K562 (cell line): ENCODE measurements at regions not wholly inside any gene's neighbourhood (a gene's known extent, or its start where the extent isn't known, plus 50 kb on each side); places are given as distances from the start of the nearest gene placed in this dataset.

Experiments used
- ATAC-seq: fragments of 200-7000 bp; cut with Tn5 transposase; 3 replicates; pipeline ENCODE4 v1.9.1; 2020; ENCODE audit warnings: moderate library complexity
- BruUV-seq: library from RNA; stranded (reverse); fragments of 400-500 nt; replicated peaks from 2 replicates; lab custom pipeline; 2021; lab: Mats Ljungman, UMichigan
- CTCF ChIA-PET: fragments of 300-600 bp; formaldehyde crosslinking; extraction: SDS; loops from one replicate; lab custom pipeline; 2021; ENCODE audit warnings: low intra/inter-chr PET ratio; lab: Yijun Ruan, JAX
- POLR2A ChIA-PET: fragments of 300-600, 350-650 bp; sonication (Branson Sonifier 250); formaldehyde crosslinking; extraction: SDS; loops from one replicate; lab custom pipeline; 2021; ENCODE audit warnings: antibody characterized with exemption, inconsistent platforms; lab: Yijun Ruan, JAX
- DNase-seq, 4 experiments: peaks; one replicate each; pipeline versions ENCODE4 v3.0.0 to v3.0.0-alpha.2; 2011 to 2018; ENCODE audit warnings: low spot score in 3 of 4, mixed read lengths in 3 of 4; ENCODE audit errors: extremely low read depth in 1 of 4
- FAIRE-seq: peaks from 2 replicates; lab custom pipeline; 2011; peaks lifted over from hg19 to GRCh38; lab: Jason Lieb, UNC
- H2AFZ ChIP-seq: 2 replicates; pipeline ENCODE4 v1.6.0; 2011; ENCODE audit warnings: low read depth, low read length, control low read depth, inconsistent platforms
- H3K27ac ChIP-seq: fragments of 200-600 bp; 3 replicates; pipeline ENCODE4 v1.8.0; 2011; ENCODE audit warnings: low read depth, mild to moderate bottlenecking, control low read depth, inconsistent platforms, low read length, moderate library complexity, mixed read lengths; ENCODE audit errors: extremely low read depth
- H3K27me3 ChIP-seq, 2 experiments: fragments of 300-600 bp in 1 of 2; 2 replicates in 1 of 2; 3 replicates in 1 of 2; pipeline versions ENCODE4 v1.6.0 to v1.8.0; 2011; ENCODE audit warnings: inconsistent platforms in 2 of 2, low read length in 2 of 2, mild to moderate bottlenecking in 1 of 2, mixed read lengths in 1 of 2, moderate library complexity in 1 of 2; ENCODE audit not compliant: control insufficient read depth in 2 of 2, insufficient read depth in 2 of 2
- H3K36me3 ChIP-seq: fragments of 300-600 bp; 3 replicates; pipeline ENCODE4 v1.8.0; 2011; ENCODE audit warnings: mild to moderate bottlenecking, low read length, inconsistent platforms; ENCODE audit not compliant: control insufficient read depth, insufficient read depth
- H3K4me1 ChIP-seq, 2 experiments: fragments of 200-600 bp in 1 of 2; replicated peaks in 1 of 2; 2 replicates in 1 of 2; 3 replicates in 1 of 2; pipeline versions ENCODE4 v1.5.1 to v1.8.0; 2011; ENCODE audit warnings: inconsistent platforms in 2 of 2, low read length in 2 of 2, mild to moderate bottlenecking in 1 of 2, mixed read lengths in 1 of 2, moderate library complexity in 1 of 2; ENCODE audit not compliant: control insufficient read depth in 2 of 2, insufficient read depth in 2 of 2
- H3K4me2 ChIP-seq: 2 replicates; pipeline ENCODE4 v1.6.1; 2011; ENCODE audit warnings: low read length, control low read depth, inconsistent platforms, mixed read lengths; ENCODE audit not compliant: insufficient read depth
- H3K4me3 ChIP-seq: fragments of 200-600 bp; sonication (generic), shearing (Covaris generic); 2 replicates; pipeline ENCODE4 v1.5.1; 2016; ENCODE audit warnings: control low read depth, inconsistent platforms
- H3K79me2 ChIP-seq: fragments of 200-600 bp; 3 replicates; pipeline ENCODE4 v1.8.0; 2011; ENCODE audit warnings: low read length, inconsistent platforms; ENCODE audit not compliant: control insufficient read depth, insufficient read depth
- H3K9ac ChIP-seq, 2 experiments: 2 replicates each; pipeline versions ENCODE4 v1.6.0 to v1.6.1; 2011; ENCODE audit warnings: low read depth in 2 of 2, low read length in 2 of 2, control low read depth in 1 of 2, inconsistent platforms in 1 of 2, mild to moderate bottlenecking in 1 of 2, mixed read lengths in 1 of 2; ENCODE audit not compliant: insufficient read depth in 1 of 2
- H3K9me1 ChIP-seq: one replicate; pipeline ENCODE4 v1.6.0; 2011; ENCODE audit warnings: inconsistent platforms, mild to moderate bottlenecking, low read length, moderate library complexity; ENCODE audit not compliant: control insufficient read depth, insufficient read depth
- H3K9me3 ChIP-seq: replicated peaks from 2 replicates; pipeline ENCODE4 v1.5.1; 2011; ENCODE audit warnings: low read depth, low read length, inconsistent platforms; ENCODE audit not compliant: control insufficient read depth, insufficient read depth
- H4K20me1 ChIP-seq: replicated peaks from 2 replicates; pipeline ENCODE4 v1.6.1; 2011; ENCODE audit warnings: low read length, inconsistent platforms, mixed read lengths; ENCODE audit not compliant: control insufficient read depth, insufficient read depth
- BRD4 ChIP-seq: fragments of 200-600 bp; sonication (generic); IDR thresholded peaks from 2 replicates; pipeline ENCODE4 v1.6.1; 2017; ENCODE audit warnings: inconsistent platforms
- DMBX1 ChIP-seq: fragments of 250-450 bp; sonication (Bioruptor Pico); IDR thresholded peaks from 2 replicates; pipeline ENCODE4 v1.8.0; 2022; ENCODE audit warnings: inconsistent platforms, mild to moderate bottlenecking, moderate library complexity, borderline replicate concordance
- ELF4 ChIP-seq: fragments of 450-650 bp; formaldehyde crosslinking; IDR thresholded peaks from 2 replicates; pipeline ENCODE4 v1.4.0; 2022; ENCODE audit warnings: missing genetic modification characterization
- KLF16 ChIP-seq: IDR thresholded peaks from 2 replicates; pipeline ENCODE4 v1.6.1; 2016; ENCODE audit warnings: antibody characterized with exemption
- MCM3 ChIP-seq: fragments of 450-650 bp; IDR thresholded peaks from 2 replicates; pipeline ENCODE4 v1.6.1; 2016
- MEF2A ChIP-seq: IDR thresholded peaks from 2 replicates; pipeline ENCODE4 v1.6.1; 2011; ENCODE audit warnings: low read depth, mild to moderate bottlenecking, low read length, moderate library complexity; ENCODE audit not compliant: control insufficient read depth
- RAD21 ChIP-seq, 2 experiments: fragments of 250-450 bp in 1 of 2; fragments of 450-650 bp in 1 of 2; sonication (Bioruptor Pico) in 1 of 2; formaldehyde crosslinking in 1 of 2; IDR thresholded peaks in 1 of 2; conservative IDR thresholded peaks in 1 of 2; 2 replicates each; pipeline versions ENCODE4 v1.4.0 to v1.8.0; 2020 to 2022; ENCODE audit warnings: mild to moderate bottlenecking in 2 of 2, moderate library complexity in 1 of 2
- RBM14 ChIP-seq: fragments of 200-400 bp; formaldehyde crosslinking; IDR thresholded peaks from 2 replicates; pipeline ENCODE4 v1.6.1; 2018; ENCODE audit warnings: low read depth, mild to moderate bottlenecking, low read length, moderate library complexity, borderline replicate concordance; ENCODE audit not compliant: insufficient read depth
- RFX5 ChIP-seq: IDR thresholded peaks from 2 replicates; pipeline ENCODE4 v1.6.1; 2011; ENCODE audit warnings: low read depth, mild to moderate bottlenecking, improper control_type of control experiment, low read length
- U2AF2 ChIP-seq: fragments of 200-400 bp; formaldehyde crosslinking; optimal IDR thresholded peaks from 2 replicates; pipeline ENCODE3; 2017; ENCODE audit warnings: low read depth, mild to moderate bottlenecking, low read length
- ZBTB9 ChIP-seq: fragments of 450-650 bp; formaldehyde crosslinking; IDR thresholded peaks from 2 replicates; pipeline ENCODE4 v1.4.0; 2020; ENCODE audit warnings: mild to moderate bottlenecking, moderate library complexity
- ZFP1 ChIP-seq: fragments of 450-650 bp; formaldehyde crosslinking; IDR thresholded peaks from 2 replicates; pipeline ENCODE4 v1.4.0; 2020; ENCODE audit warnings: mild to moderate bottlenecking, mixed read lengths
- ZKSCAN1 ChIP-seq: fragments of 150-350 bp; IDR thresholded peaks from 2 replicates; pipeline ENCODE4 v1.6.1; 2016; ENCODE audit warnings: low read depth, low read length
- ZNF212 ChIP-seq: fragments of 450-650 bp; formaldehyde crosslinking; IDR thresholded peaks from 2 replicates; pipeline ENCODE4 v1.4.0; 2020; ENCODE audit warnings: mild to moderate bottlenecking
- ZNF436 ChIP-seq: fragments of 250-450, 450-650 bp; sonication (Bioruptor Pico); formaldehyde crosslinking; IDR thresholded peaks from 2 replicates; pipeline ENCODE4 v1.7.0; 2020; ENCODE audit warnings: mild to moderate bottlenecking
- WGBS: fragments of 100-300 bp; shearing (Covaris generic); methylation state at CpG from one replicate; pipeline ENCODE4 v1.1.6; 2016; ENCODE audit warnings: low coverage, mixed read lengths; ENCODE audit not compliant: insufficient coverage; ENCODE audit errors: missing lambda C conversion rate; 5-methylcytosine and 5-hydroxymethylcytosine counted together
- in situ Hi-C: fragments of 300-500 bp; cut with MboI; formaldehyde crosslinking; loops from 4 replicates; pipeline ENCODE4 v1.15.0; 2018; ENCODE audit warnings: inconsistent platforms, mixed read lengths
- intact Hi-C: fragments of 100-400 bp; cut with micrococcal nuclease; formaldehyde crosslinking; loops from 2 replicates; pipeline ENCODE4 v1.14.2; 2022
- TF ChIP-seq, protein P1 (sequence below): sonication (generic); formaldehyde crosslinking; IDR thresholded peaks from 2 replicates; pipeline ENCODE4 v1.9.0; 2022; ENCODE audit warnings: mild to moderate bottlenecking, missing genetic modification reagents

DNA sequence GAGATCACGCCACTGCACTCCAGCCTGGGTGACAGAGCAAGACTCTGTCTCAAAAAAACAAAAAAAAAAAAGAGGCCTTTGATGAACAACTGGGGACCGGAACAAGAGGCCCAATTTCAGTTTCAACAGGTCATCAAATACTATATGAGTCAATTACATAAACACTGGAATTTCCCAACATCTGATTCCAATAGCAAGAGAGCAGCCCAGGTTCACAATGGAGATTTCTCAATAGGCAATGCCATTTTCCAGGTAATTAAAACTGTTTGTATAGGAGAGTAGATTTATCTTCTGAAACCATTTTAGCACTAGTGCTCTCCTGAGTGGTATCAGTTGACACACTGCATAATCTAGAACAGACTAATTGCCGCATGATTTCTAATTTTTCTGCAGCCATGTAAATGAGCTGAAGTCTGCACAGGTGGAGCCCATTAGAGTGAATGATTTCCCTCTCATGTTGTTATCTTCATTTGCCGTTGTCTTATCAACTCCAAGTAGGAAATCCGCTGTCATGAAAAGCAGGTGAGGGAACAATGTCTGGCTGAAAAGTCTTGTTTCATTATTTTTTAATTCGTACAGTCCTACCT is 264.1 kb upstream of the MEIS1 start:
- BruUV-seq, result no TSS peak
- H2AFZ ChIP-seq, result no peak overlapping the region
- H4K20me1 ChIP-seq, result no peaks in the 10 kb centered on the region
- no peaks in the 10 kb centered on the region for H3K4me1 ChIP-seq
- in situ Hi-C loops (no loop called here), intact Hi-C loops (no loop called here)
- no peak overlapping the region for H3K4me3 ChIP-seq
- no peaks in the 10 kb centered on the region for H3K79me2 ChIP-seq
- ATAC-seq, result no peak
- FAIRE-seq, result no peak
- 6% methylated on average over 6 of the region's 6 CpGs for WGBS
- ChIA-PET POLR2A (no interaction called here), CTCF (no interaction called here)
- no peaks in the 10 kb centered on the region for H3K9me1 ChIP-seq
- H3K27me3 ChIP-seq, result no peaks in the 10 kb centered on the region
- TF ChIP-seq ZKSCAN1, result no peak
- no peak for TF ChIP-seq RAD21 (CRISPR knock-in tag; conservative IDR thresholded peaks at IDR 0.05 in 1 of 2, IDR thresholded peaks at IDR 0.05 in 1 of 2)
- TF ChIP-seq ZNF212, result no peak
- TF ChIP-seq MEF2A, result no peak
- no peak for TF ChIP-seq KLF16
- TF ChIP-seq RFX5, result no peak
- TF ChIP-seq ZNF436 (CRISPR knock-in tag), result no peak
- no peak for TF ChIP-seq BRD4
- TF ChIP-seq, protein P1, sequence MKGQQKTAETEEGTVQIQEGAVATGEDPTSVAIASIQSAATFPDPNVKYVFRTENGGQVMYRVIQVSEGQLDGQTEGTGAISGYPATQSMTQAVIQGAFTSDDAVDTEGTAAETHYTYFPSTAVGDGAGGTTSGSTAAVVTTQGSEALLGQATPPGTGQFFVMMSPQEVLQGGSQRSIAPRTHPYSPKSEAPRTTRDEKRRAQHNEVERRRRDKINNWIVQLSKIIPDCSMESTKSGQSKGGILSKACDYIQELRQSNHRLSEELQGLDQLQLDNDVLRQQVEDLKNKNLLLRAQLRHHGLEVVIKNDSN (CRISPR knock-in tag), result no peak
- no peak for TF ChIP-seq U2AF2
- TF ChIP-seq RBM14, result no peak
- no peak for TF ChIP-seq ZFP1
- no peak for TF ChIP-seq MCM3
- TF ChIP-seq ZBTB9, result no peak
- no peak for TF ChIP-seq DMBX1 (CRISPR knock-in tag)
- no peak for TF ChIP-seq ELF4 (CRISPR knock-in tag)
- H3K9ac ChIP-seq, result no peak overlapping the region
- no peaks in the 10 kb centered on the region for H3K36me3 ChIP-seq
- no peaks in the 10 kb centered on the region for H3K9me3 ChIP-seq
- H3K4me2 ChIP-seq, result no peak overlapping the region
- no peak overlapping the region for H3K27ac ChIP-seq
- no peak for DNase-seq
